GM12878 (cell line): ENCODE measurements at regions not wholly inside any gene's neighbourhood (a gene's known extent, or its start where the extent isn't known, plus 50 kb on each side); places are given as distances from the start of the nearest gene placed in this dataset.

Source experiments
- ATAC-seq: fragments of 200-7000 bp; cut with Tn5 transposase; 3 replicates; pipeline ENCODE4 v1.9.1; 2020; ENCODE audit warnings: mild to moderate bottlenecking, moderate library complexity
- BruUV-seq: library from RNA; stranded (reverse); fragments of 400-500 nt; replicated peaks from 2 replicates; lab custom pipeline; 2021; lab: Mats Ljungman, UMichigan
- CTCF ChIA-PET: fragments of 300-600 bp; sonication (Branson Sonifier 250); formaldehyde crosslinking; extraction: SDS; loops from one replicate; lab custom pipeline; 2021; ENCODE audit warnings: inconsistent platforms; lab: Yijun Ruan, JAX
- POLR2A ChIA-PET: fragments of 350-600 bp; formaldehyde crosslinking; extraction: SDS; loops from one replicate; lab custom pipeline; 2021; ENCODE audit warnings: inconsistent platforms; lab: Charles Lee
- RAD21 ChIA-PET: fragments of 300-600 bp; sonication (Branson Sonifier 250); formaldehyde crosslinking; loops from one replicate; lab custom pipeline; 2023; ENCODE audit warnings: antibody characterized with exemption; ENCODE audit not compliant: unreplicated experiment; lab: Charles Lee
- SMC1A ChIA-PET: fragments of 300-600 bp; sonication (Branson Sonifier 250); formaldehyde crosslinking; loops from one replicate; lab custom pipeline; 2023; ENCODE audit not compliant: unreplicated experiment, uncharacterized antibody; lab: Charles Lee
- DNase-seq: peaks from one replicate; pipeline ENCODE4 v3.0.0-alpha.2; 2011; ENCODE audit warnings: low read depth, low spot score
- FAIRE-seq: peaks from 3 replicates; lab custom pipeline; 2011; peaks lifted over from hg19 to GRCh38; lab: Jason Lieb, UNC
- H2AFZ ChIP-seq: 2 replicates; pipeline ENCODE4 v1.6.0; 2011; ENCODE audit warnings: low read depth, low read length, control low read depth; ENCODE audit not compliant: control insufficient read depth
- H3K27ac ChIP-seq: 2 replicates; pipeline ENCODE4 v1.5.1; 2011; ENCODE audit warnings: control low read depth; ENCODE audit not compliant: control insufficient read depth, insufficient read depth
- H3K27me3 ChIP-seq, 2 experiments: replicated peaks in 1 of 2; 2 replicates each; pipeline versions ENCODE4 v1.6.0 to v1.6.1; 2011; ENCODE audit warnings: low read length in 1 of 2; ENCODE audit not compliant: control insufficient read depth in 2 of 2, insufficient read depth in 2 of 2
- H3K36me3 ChIP-seq, 2 experiments: 2 replicates each; pipeline ENCODE4 v1.5.1; 2011; ENCODE audit warnings: low read length in 1 of 2; ENCODE audit not compliant: control insufficient read depth in 2 of 2, insufficient read depth in 2 of 2
- H3K4me1 ChIP-seq: 2 replicates; pipeline ENCODE4 v1.6.1; 2011; ENCODE audit warnings: mild to moderate bottlenecking, low read length, moderate library complexity, mixed read lengths; ENCODE audit not compliant: control insufficient read depth, insufficient read depth
- H3K4me2 ChIP-seq: 2 replicates; pipeline ENCODE4 v1.6.0; 2011; ENCODE audit warnings: control low read depth; ENCODE audit not compliant: control insufficient read depth, insufficient read depth
- H3K4me3 ChIP-seq: fragments of 200-600 bp; sonication (generic); 2 replicates; pipeline ENCODE4 v1.5.1; 2016
- H3K79me2 ChIP-seq: 2 replicates; pipeline ENCODE4 v1.6.0; 2011; ENCODE audit warnings: low read length; ENCODE audit not compliant: control insufficient read depth, insufficient read depth
- H3K9ac ChIP-seq: 2 replicates; pipeline ENCODE4 v1.8.0; 2011; ENCODE audit warnings: low read length, control low read depth, mixed read lengths; ENCODE audit not compliant: control insufficient read depth, insufficient read depth
- H3K9me3 ChIP-seq: replicated peaks from 3 replicates; pipeline ENCODE4 v1.5.1; 2011; ENCODE audit warnings: mild to moderate bottlenecking, low read length; ENCODE audit not compliant: control insufficient read depth, insufficient read depth
- H4K20me1 ChIP-seq: 2 replicates; pipeline ENCODE4 v1.6.0; 2011; ENCODE audit not compliant: control insufficient read depth, insufficient read depth
- BACH1 ChIP-seq: fragments of 450-650 bp; IDR thresholded peaks from 2 replicates; pipeline ENCODE4 v1.6.1; 2017; ENCODE audit warnings: mild to moderate bottlenecking, borderline replicate concordance
- BHLHE40 ChIP-seq, 2 experiments: fragments of 450-650 bp in 1 of 2; IDR thresholded peaks; 2 replicates each; pipeline ENCODE4 v1.6.1; 2011 to 2017; ENCODE audit warnings: low read depth in 2 of 2, borderline replicate concordance in 1 of 2, improper control_type of control experiment in 1 of 2, low read length in 1 of 2, mild to moderate bottlenecking in 1 of 2
- IRF4 ChIP-seq: IDR thresholded peaks from 2 replicates; pipeline ENCODE4 v1.6.1; 2011; ENCODE audit warnings: low read depth, low read length
- IRF5 ChIP-seq: fragments of 450-650 bp; IDR thresholded peaks from 2 replicates; pipeline ENCODE4 v1.6.1; 2017; ENCODE audit warnings: borderline replicate concordance
- NRF1 ChIP-seq: conservative IDR thresholded peaks from 2 replicates; pipeline ENCODE4 v1.6.1; 2011; ENCODE audit warnings: mild to moderate bottlenecking, low read depth, low read length, improper control_type of control experiment
- RAD51 ChIP-seq: fragments of 450-650 bp; IDR thresholded peaks from 2 replicates; pipeline ENCODE4 v1.6.1; 2016; ENCODE audit warnings: moderate library complexity, mild to moderate bottlenecking, inconsistent platforms
- RUNX3 ChIP-seq: IDR thresholded peaks from 2 replicates; pipeline ENCODE4 v1.6.1; 2012; ENCODE audit warnings: low read length, inconsistent platforms
- SMAD5 ChIP-seq: IDR thresholded peaks from 2 replicates; pipeline ENCODE4 v1.6.1; 2016; ENCODE audit warnings: antibody characterized with exemption, low read depth
- TCF12 ChIP-seq: IDR thresholded peaks from 2 replicates; pipeline ENCODE4 v1.6.1; 2011; ENCODE audit warnings: low read depth, mild to moderate bottlenecking, low read length
- ZBTB40 ChIP-seq: fragments of 450-650 bp; IDR thresholded peaks from 2 replicates; pipeline ENCODE4 v1.6.1; 2016; ENCODE audit warnings: mild to moderate bottlenecking, moderate library complexity, borderline replicate concordance
- ZNF217 ChIP-seq: fragments of 450-650 bp; IDR thresholded peaks from 2 replicates; pipeline ENCODE4 v1.6.1; 2017; ENCODE audit warnings: antibody characterized with exemption, mild to moderate bottlenecking
- WGBS: methylation state at CpG from one replicate; pipeline ENCODE4 v1.1.6; 2016; ENCODE audit warnings: low lambda C conversion rate; ENCODE audit not compliant: insufficient replicate concordance, insufficient coverage; ENCODE audit errors: missing lambda C conversion rate; 5-methylcytosine and 5-hydroxymethylcytosine counted together
- in situ Hi-C: fragments of 300-500 bp; cut with MboI; formaldehyde crosslinking; loops from 9 replicates; pipeline ENCODE4 v1.14.3; 2018; ENCODE audit warnings: mixed read lengths
- intact Hi-C: fragments of 100-400 bp; cut with micrococcal nuclease; formaldehyde crosslinking; loops from one replicate; pipeline ENCODE4 v1.14.2; 2022; ENCODE audit not compliant: unreplicated experiment
- TF ChIP-seq, protein P1 (sequence below): fragments of 150-350 bp; IDR thresholded peaks from 2 replicates; pipeline ENCODE4 v1.6.1; 2014; ENCODE audit warnings: mild to moderate bottlenecking, low read depth, low read length
- TF ChIP-seq, protein P2 (sequence below): fragments of 450-650 bp; IDR thresholded peaks from 2 replicates; pipeline ENCODE4 v1.6.1; 2018; ENCODE audit warnings: mild to moderate bottlenecking, low read depth, moderate library complexity; ENCODE audit not compliant: partially characterized antibody

- no peak for TF ChIP-seq IRF5
- no peak for TF ChIP-seq TCF12
Measured at GRCh38 chr5:119945691-119946090, 316.3 kb downstream of the FAM170A start (continued).

DNA sequence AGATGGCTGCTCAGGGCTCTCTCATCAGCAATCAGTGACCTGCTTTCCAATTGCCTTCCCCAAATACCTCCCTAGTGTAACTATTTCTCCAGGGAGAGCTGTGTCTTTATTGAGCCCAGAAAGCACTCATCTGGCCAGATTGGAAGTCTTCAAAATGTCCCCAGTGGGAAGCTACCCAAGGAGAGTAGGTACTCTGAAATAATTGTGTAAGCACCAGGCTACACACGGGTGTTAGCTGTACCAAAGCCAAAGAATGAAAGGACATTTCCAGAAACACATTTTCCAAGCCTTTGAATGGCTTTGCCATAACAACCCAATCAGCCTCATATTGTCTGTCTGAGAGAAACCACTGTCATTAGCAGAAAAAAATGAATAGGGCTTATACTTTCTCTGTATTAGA lies 318.8 kb downstream of the FAM170A start:
- ATAC-seq (no peak), DNase-seq (no peak), FAIRE-seq (no peak)
- ChIA-PET CTCF (no interaction called here), POLR2A (interaction anchor here (0.6 kb wide), 1 partner anchor 11 kb away, joined by 11 read pairs; no protein-coding TSS in a partner anchor), SMC1A (no interaction called here), RAD21 (no interaction called here)
- Histone ChIP-seq H3K27me3 (no peaks in the 10 kb centered on the region), H3K4me1 (no peaks in the 10 kb centered on the region), H3K9me3 (no peaks in the 10 kb centered on the region), H3K79me2 (no peaks in the 10 kb centered on the region), H3K36me3 (no peaks in the 10 kb centered on the region), H4K20me1 (no peaks in the 10 kb centered on the region), H3K4me2 (no peak overlapping the region), H3K27ac (no peak overlapping the region), H2AFZ (no peak overlapping the region), H3K4me3 (no peak overlapping the region), H3K9ac (no peak overlapping the region)
- intact Hi-C loops (no loop called here), in situ Hi-C loops (no loop called here)
- 0% methylated on average over 1 of the region's 1 CpG for WGBS
- BruUV-seq = no TSS peak
- TF ChIP-seq RUNX3 (no peak), IRF4 (no peak), BACH1 (no peak), ZNF217 (no peak), NRF1 (no peak), RAD51 (no peak), BHLHE40 (IDR thresholded peaks at IDR 0.05; ENCODE audit: borderline replicate concordance in 1 of 2, low read depth in 2 of 2, low read length in 1 of 2) (no peak), ZBTB40 (no peak), SMAD5 (no peak)
- TF ChIP-seq, protein P1, sequence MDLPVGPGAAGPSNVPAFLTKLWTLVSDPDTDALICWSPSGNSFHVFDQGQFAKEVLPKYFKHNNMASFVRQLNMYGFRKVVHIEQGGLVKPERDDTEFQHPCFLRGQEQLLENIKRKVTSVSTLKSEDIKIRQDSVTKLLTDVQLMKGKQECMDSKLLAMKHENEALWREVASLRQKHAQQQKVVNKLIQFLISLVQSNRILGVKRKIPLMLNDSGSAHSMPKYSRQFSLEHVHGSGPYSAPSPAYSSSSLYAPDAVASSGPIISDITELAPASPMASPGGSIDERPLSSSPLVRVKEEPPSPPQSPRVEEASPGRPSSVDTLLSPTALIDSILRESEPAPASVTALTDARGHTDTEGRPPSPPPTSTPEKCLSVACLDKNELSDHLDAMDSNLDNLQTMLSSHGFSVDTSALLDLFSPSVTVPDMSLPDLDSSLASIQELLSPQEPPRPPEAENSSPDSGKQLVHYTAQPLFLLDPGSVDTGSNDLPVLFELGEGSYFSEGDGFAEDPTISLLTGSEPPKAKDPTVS = no peak
- TF ChIP-seq, protein P2, sequence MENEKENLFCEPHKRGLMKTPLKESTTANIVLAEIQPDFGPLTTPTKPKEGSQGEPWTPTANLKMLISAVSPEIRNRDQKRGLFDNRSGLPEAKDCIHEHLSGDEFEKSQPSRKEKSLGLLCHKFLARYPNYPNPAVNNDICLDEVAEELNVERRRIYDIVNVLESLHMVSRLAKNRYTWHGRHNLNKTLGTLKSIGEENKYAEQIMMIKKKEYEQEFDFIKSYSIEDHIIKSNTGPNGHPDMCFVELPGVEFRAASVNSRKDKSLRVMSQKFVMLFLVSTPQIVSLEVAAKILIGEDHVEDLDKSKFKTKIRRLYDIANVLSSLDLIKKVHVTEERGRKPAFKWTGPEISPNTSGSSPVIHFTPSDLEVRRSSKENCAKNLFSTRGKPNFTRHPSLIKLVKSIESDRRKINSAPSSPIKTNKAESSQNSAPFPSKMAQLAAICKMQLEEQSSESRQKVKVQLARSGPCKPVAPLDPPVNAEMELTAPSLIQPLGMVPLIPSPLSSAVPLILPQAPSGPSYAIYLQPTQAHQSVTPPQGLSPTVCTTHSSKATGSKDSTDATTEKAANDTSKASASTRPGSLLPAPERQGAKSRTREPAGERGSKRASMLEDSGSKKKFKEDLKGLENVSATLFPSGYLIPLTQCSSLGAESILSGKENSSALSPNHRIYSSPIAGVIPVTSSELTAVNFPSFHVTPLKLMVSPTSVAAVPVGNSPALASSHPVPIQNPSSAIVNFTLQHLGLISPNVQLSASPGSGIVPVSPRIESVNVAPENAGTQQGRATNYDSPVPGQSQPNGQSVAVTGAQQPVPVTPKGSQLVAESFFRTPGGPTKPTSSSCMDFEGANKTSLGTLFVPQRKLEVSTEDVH = no peak
